Stimulated activated CD4-positive, alpha-beta T cell treated with anti-CD3 and anti-CD28 coated beads, Interleukin-15, amount 100 ng/mL, for 1 hour (primary cell): ENCODE measurements at regions not wholly inside any gene's neighbourhood (a gene's known extent, or its start where the extent isn't known, plus 50 kb on each side); places are given as distances from the start of the nearest gene placed in this dataset.

Source experiments
- DNase-seq, 2 donors: peaks; one replicate each; pipeline ENCODE4 v3.0.0-alpha.2; 2020; ENCODE audit warnings: low read depth in 1 of 2, low spot score in 1 of 2

DNA sequence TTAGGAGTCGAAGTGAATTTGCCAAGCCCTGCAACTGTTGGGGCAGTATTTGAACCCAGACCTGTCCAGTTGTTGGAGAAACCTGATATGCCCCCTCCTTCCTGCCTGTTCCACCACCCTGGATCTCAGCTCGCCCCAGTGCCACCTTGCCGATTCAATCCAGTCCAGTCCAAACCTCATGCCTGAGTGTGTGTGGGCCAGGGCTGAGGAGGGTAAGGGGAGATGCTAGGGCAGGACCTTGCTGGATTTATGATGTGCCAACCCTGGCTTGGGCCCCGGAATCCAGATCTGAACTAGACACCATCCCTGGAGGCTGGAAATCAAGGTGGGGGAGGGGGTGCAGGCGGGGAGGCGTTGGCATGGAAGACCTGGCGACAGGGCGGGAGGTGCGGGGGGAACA, 98.9 kb upstream of the WNT4 start:
- DNase-seq: no peak

DNA sequence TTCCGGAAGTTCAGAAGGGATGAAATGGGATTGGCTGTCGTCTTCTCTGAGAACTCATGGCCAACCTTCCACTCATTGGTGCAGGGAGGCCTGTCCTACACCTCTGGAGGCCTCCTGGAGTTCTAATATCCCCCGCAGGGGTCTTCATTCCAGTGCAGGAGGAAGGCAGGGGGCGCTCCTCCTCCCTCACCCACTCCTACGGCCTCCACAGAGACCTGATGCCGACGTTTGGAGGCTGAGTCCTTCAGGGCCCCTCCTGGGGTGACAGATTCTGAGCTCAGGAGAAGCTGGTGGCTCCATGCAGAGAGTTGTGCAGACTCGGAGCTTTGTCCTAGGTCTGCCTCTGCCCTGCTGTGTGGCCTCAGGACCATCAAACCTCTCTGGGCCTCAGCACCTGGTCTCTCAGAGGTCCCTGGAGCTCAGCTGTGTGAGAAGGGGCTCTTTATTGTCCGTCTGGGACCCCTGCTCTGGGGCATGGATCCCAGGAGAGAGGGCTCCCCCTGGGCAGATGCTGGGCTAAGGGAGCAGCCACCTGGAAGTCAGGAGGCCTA, 102.3 kb upstream of the WNT4 start:
- no peak for DNase-seq

DNA sequence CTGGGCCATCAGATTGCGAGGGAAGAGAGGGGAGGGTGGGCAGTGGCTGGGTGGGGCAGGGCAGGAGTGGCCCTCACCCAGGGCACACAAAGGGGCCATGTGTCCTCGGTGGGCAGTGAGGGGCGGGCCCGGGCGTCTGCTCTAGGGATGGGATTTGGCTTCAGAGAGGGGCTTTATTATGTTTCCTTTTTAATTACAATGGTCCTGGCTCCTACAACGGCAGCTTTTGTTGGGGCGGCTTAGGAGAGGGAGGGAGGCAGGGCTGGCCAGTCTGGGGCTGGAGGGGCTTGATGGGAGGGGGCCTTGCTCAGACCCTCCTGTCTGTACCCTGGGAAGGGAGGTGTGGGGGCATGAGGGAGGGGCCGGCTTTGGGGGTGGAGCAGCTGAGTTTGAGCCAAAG, 102.8 kb upstream of the WNT4 start:
- DNase-seq: no peak

DNA sequence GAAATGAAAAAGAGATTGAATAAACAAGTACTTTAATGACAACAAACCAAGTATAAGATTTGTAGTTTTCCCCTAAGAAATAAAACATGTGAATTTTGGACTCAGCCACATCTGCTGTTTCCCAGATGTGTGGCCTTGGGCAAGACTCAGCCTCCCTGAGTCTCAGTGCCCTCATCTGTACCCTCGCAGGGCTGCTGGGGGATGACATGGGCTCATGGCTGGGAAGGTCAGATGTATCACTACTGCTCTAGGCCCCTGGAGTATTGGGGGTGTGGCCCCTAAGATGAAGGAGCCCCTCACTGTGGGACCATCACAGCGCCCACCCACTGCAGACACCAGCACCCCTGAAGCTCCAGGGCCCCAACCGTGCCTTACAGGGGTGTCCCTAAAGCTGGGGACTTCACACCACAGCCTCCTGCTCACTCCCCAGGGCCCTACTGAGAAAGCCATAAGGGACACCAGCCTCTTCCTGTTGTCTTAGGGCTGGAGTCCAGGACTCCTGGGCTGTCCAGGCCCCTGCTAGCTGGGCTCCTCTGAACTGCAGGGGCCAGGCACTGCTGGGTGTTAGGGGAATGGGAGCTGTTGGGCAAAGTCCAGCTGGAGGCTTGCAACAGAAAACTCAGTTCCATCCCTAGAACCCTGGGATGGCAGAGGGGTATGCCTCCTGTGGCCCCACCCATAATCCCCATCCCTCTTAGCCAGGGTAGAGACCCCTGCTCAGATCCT, 104.0 kb upstream of the WNT4 start:
- no peak for DNase-seq

DNA sequence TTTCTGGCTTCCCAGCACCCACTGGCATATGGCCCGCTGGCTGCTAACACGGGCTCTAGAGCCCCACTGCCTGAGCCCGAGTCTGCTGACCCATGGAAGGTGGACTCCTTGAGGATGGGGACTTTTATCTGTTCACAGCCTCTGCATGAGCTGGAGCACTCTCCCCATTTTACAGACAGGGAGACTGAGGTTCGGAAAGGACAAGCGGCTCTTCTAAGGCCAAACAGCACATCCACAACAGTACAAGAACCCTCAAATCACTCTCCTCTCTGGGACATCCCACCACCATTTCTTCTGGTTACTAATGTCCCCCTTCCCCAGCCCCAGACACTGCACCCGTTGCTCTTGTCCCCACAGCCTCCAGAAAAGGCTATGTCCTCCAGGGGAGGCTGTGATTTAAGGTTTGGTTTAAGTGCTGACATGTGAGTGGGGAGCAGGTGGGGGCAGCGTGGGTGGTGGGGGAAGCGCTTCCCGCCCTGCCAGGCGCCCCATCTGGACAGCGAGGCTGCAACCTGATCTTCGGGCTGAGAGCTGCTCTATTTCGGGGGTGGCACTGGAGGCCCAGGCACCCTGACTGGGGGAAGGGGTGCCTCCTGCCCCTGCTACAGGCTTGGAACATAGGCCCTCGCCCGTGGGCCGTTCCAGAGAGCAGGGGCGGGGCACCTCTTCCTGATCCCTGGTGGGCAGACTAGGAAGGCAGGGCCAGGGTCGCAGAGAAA, 104.8 kb upstream of the WNT4 start:
- DNase-seq: no peak

DNA sequence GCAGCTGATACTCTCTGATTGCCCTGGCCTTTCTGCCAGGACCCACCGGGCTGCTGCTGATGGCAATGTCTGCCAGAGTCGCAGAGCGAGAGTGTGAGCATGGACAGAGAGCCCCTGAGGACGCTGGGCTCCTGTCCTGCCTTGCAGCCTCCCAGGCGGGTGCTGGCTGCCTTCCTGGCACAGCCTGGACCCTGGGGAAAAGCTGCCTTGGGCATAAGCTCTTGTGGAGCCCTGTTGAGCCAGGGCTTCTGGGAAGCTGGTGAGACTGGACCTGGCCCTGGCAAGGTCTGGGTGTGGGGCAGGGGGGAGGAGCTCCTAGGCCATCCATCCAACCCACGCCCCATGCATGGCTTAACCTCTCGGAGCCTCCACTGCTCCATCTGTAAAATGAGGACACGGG, 105.8 kb upstream of the WNT4 start:
- no peak for DNase-seq

DNA sequence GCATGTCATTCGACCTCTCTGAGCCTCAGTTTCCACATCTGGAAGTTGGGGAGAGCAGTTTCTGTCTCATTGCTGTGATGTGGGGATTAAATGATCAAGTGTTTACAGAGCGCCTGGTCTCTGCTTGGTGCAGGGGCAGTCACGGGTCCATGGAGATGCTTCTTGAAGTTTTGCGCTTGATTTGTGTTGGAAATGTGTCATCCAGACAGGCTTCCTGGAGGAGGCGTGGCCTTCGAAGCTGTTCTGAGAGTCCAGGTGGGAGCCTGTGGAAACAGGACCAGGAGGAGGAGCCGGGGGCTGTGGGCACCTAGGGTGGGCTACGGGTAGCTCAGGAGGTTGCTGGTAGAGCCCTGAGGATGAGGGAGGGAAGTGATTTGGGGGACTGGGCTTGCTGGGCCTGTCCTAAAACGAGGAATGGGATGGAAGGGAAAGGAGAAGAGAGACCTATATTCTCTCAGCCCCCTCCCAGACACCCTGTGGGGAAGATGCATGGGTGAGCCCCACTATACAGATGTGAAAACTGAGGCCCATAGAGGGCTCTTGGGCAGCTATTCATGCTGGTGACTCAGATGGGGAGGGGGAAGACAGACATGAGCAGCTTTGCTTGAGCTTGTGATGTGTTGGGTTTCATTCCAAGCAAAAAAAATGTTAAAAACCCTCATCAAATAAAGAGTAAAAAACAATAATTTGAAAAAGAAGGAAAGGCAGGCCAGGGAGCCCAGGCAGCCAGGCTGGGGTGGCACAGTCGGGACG, 107.2 kb upstream of the WNT4 start:
- no peak for DNase-seq

DNA sequence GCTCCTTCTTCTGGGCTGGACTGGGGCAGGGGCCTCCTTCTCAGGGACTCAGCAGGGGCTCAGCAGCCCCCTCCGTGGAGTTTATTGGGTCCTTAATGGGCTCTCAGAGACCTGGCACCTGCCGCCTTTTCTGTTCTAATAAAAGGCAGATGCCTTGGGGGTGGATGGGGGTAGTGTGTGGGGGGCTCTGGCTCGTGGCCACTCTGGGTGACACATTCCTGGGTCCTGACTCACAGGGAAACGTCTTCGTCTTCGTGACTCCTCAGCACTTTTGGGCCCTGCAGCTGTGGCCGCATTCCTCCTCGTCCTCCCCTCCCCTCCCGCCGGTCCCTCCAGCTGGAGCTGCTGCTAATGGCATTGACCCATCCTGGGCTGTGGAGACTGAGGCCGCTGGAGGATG, 107.8 kb upstream of the WNT4 start:
- DNase-seq: no peak

DNA sequence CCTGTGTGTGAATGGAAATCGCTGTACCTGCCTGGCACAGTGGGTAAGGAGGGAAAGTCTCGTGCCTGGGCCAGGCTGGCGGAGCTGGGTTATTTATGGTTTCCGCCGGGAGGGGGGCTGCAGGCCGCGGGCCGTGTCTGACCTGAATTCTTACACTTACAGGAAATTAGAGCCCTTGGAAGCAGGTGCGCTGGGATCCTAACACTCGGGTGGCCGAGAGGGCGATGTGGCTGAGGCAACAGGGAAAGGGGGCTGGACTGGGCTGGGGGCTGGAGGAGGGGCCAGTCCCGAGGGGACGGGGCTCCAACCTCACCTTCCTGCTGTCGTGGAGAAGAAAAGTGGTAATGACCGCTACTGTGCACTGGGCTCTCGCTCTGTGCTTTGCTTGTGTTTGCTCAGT, 109.4 kb upstream of the WNT4 start:
- no peak for DNase-seq

DNA sequence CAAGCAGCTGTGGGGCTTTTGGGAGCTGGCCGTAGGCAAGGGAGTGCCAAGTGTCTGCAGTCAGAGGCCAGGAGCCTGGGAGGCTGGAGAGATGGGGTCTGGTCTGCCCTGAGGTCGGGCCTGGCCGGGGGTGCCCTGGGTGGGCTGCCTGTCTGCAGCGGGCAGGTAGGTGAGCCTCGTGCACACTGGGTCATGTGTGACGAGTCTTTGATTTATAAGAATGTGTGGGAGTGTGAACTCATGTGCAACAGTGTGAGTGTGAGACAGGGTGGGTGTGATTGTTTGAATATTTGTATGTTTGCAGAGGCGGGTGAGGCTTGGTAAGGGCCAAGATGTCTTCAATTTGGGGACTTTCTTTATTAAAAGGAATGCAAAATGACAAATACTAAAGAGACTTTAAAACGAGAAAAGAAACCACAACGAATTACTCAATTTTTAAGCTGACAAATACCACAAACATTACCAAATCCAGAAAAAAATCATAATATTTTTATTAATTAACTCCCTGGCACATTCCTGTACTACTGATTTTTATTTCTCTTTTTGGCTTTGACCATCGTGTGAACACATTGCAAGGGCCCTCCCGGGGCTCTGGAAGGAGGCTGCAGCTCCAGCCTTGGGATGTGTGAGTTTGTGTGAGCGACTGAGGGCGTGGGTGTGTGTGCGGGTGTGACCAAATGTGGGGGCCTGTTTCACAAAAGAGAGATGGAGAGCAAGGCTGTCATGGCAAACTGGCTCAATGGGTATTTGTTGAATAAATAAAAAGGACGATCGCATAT, 110.3 kb upstream of the WNT4 start:
- DNase-seq: no peak

DNA sequence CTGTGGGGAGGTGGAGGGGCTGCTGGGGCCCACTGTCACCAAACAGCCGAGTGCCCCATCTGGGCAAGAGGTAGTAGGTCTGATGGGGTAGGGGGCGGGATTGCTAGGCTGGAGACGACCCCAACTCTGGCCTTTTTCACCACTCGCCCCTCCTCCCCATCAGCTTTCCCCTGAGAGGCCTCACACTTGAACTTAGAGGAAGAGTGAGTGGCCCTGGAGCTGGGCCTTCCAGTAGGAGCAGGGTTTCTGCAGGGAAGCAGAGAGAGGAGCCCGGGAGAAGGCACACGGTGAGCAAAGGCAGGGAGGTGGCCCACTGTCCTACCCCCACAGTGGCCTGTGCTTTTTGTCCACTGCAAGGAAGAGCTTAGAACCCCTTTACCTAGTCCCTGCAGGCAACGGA, 111.9 kb upstream of the WNT4 start:
- DNase-seq: no peak

DNA sequence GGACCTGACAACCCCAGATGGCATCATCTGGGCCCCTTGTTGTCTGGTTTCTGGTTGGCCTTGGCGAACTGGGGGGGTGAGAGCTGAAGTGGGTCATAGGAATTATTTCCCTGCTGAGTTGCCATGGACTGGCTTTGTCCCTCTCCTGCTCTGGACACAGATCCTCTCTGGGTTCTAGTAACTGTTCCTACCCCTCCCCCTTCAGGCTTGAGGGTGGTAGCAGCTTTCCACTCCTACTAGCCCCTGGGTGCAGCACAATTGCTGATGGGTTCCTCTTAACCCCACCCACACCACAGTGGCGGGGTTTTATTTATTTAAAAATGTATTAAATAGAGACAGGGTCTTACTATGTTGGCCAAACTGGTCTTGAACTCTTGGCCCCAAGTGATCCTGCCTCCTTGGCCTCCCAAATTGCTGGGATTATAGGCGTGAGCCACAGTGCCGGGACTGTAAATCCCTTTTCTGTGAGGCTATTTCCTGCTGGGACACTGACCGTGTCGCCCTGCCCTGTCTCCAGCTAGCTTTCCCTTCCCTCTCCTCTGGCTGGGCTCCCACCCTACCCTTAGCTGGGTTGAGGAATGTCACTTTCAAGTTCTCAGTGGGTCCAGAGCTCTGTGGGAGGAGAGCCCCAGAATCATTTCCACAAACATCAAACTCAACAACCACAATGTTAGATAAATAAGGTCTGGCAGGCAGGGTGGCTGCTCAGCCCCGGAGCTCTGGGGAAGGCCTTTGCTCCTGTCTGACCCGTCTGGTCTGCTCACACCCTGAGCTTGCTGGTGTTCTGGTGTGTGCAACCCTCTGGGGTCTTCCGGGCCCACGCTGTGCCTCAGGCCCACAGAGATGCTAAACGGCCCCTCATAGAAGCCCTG, 112.7 kb upstream of the WNT4 start:
- no peak for DNase-seq

DNA sequence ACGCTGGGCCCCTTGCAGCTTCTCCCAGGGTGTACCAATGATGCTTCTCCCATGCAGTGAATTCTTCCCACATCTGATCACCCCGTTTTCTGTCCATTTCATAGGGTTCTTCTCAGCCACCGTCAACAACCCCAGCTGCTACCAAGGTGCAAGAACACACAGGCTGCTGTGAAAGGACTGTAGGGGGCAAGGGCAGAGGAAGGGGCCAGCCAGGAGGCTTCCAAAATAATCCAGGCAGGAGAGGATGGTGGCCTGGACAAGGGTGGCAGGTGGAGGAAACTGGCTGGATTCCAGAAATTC, 113.3 kb upstream of the WNT4 start:
- DNase-seq: no peak

DNA sequence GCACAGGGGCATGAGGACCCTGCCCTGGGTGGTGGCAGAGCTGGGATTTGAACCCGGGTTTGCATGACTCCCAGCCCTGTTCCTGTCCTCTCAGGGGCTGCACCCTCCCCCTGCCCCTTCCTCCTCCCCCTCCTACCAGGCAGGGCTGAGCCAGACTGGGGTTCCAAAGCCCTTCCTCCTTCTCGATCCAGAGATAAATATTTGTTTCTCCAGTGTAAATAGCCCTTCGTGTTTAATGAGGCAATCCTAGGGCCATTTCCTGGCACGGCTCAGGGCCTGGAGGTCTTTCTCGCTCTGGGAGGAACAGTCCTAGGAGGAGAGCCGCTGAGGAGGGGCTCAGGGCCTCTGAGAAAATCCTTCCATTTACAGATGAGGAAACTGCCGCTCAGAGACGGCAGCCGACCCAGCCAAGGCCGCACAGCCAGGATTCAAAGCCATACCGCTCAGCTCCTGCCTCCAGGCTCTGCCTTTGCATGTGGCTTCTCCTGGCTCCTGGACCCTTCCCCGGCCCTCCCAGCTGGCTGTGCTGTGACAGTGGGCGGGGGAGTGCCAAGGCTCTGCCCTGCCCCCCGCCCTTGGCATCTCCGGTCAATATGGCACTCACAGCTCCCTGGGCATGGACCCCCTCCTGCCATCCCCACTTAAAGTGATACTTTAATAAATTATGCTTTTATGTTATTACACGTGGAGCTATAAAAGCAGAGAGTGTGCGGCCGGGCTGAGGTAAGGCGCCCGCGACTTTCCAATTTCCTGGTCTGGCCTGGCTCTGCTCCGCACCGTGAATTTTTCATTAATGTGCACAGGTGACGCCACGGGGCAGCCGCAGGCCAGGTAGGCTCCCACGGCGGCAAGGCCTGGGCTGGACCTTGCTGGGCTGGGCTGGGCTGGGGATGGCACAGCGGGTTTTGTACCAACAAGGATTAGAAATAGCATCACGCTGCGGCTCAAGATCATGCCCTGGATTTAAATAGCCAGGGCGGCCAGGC, 114.7 kb upstream of the WNT4 start:
- DNase-seq: no peak

DNA sequence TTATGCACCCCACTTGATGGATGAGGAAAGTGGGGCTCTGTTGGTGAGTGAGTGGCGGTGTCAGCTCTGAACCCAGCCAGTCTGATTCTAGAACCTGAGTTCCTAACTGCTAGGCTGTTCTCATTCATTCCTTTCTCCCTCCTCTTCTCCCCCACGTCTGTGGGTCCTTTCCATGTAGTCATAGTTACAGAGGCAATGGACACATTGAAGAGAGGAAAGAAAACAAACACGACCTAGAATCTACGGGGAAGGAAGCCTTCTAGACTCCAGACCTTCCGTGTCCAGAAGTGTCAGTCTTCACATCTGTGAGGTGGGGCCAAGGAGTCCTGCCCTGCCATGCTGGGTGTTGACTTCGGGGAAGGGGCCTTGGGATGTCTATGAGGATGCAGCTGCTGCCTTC, 115.8 kb upstream of the WNT4 start:
- DNase-seq: no peak

DNA sequence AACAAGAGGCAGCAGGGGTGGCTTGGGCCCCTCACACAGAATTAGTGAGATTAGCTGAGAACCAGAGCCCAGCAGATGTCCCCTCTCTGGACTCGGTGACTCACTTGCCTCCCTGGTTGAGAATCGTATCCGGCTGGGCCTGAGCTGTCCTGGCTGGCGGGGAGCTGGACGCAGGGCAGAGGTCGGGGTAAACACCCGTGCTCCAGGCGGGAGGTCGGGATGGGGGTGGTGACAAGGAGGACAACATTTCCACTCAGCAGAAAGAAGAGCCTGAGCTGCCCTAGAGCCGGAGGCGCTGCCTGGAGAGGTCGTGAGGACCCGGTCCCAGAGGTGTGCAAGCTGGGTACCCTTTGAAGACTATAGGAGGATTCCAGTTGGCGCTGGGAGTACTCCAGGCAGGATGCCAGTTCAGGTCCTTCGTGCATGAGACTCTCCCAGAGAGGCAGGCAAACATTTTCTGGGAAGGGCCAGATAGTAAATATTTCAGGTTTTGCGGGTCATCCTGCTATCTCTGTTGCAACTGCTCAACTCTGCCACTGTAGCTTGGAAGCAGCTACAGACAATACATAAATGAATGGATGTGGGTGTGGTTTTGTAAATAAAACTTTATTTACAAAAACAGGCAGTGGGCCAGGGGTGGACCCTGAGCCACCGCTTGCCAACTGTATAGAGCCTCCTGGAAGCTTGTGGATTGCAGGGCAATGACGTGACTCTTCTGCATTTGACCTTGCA, 116.8 kb upstream of the WNT4 start:
- no peak for DNase-seq

DNA sequence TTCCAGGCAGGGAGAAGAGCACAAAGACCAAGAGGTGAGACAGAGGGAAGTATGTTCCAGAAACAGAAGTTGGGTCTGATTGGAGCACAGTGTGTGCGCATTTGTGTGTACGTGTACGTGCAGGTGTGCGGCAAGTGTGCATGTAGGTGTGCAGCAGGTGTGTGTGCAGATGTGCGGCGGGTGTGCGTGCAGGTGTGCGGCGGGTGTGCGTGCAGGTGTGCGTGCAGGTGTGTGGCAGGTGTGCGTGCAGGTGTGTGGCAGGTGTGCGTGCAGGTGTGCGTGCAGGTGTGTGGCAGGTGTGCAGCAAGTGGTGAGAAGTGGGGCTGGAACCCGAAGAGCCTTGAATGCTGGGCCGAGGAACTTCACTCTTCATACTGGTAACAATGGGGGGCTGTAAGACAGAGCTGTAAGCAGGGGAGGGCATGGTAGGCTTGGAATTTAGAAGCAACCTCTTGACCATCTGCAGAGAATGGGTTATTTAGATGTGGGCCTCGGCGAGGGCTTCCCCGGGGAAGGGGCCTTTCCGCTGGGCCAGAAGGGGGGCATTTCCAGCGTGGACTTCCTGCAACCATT, 118.0 kb upstream of the WNT4 start:
- no peak for DNase-seq

DNA sequence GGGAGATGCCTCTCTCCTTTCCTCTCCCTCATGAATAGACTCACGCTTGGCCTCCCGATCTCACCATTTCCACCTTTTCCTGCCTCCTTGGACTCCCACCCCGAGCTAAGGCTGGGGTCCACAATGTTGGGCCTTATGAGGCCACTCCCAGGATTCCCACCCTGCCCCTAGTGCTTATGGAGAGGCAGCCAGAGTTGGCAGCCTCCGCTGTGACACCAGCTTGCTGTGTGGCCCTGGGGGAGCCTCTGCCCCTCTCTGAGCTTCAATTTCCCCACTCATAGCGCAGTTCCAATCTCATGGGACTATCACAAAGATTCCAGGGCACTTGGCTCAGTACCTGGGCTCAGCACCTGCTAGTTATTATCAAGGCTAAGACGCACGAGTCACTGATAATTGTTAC, 118.7 kb upstream of the WNT4 start:
- DNase-seq: no peak
